GM12878 (cell line): ENCODE measurements at regions not wholly inside any gene's neighbourhood (a gene's known extent, or its start where the extent isn't known, plus 50 kb on each side); places are given as distances from the start of the nearest gene placed in this dataset.

Source experiments
- ELK1 ChIP-seq: IDR thresholded peaks from 2 replicates; pipeline ENCODE4 v1.6.1; 2012; ENCODE audit warnings: low read depth, low read length, improper control_type of control experiment
- EP300 ChIP-seq, 2 experiments: fragments of 150-350 bp in 1 of 2; IDR thresholded peaks; 2 replicates each; pipeline ENCODE4 v1.6.1; 2011 to 2012; ENCODE audit warnings: low read depth in 2 of 2, low read length in 2 of 2, borderline replicate concordance in 1 of 2, improper control_type of control experiment in 1 of 2, inconsistent platforms in 1 of 2; ENCODE audit not compliant: control insufficient read depth in 1 of 2
- POU2F2 ChIP-seq: IDR thresholded peaks from 3 replicates; pipeline ENCODE4 v1.6.1; 2011; ENCODE audit warnings: low read depth, mild to moderate bottlenecking, low read length, borderline replicate concordance
- SMC3 ChIP-seq: IDR thresholded peaks from 2 replicates; pipeline ENCODE4 v1.6.1; 2011; ENCODE audit warnings: low read length, improper control_type of control experiment, borderline replicate concordance
- ZBTB4 ChIP-seq: fragments of 450-650 bp; formaldehyde crosslinking; IDR thresholded peaks from 2 replicates; pipeline ENCODE4 v1.4.0; 2022; ENCODE audit warnings: mild to moderate bottlenecking, moderate library complexity

DNA sequence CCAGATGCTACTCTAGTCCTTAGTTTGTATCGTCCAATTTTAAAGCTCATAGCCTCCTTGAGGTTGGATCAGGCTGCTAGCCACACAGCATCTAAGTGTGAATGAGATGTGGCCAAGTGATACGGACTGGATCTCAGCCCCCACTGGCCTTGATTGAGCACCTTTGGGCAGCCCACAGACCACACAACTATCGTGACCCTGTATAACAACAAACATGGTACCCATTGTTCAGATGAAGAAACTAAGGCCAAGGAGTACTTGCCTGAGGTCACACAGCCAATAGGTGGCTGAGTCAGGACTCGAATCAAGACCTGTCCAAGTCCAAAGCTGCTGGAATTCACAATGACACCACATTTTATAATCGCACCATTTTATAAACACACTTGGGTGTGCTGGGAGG, 73.0 kb upstream of the IRX3 start:
- no peak for TF ChIP-seq POU2F2
- TF ChIP-seq ZBTB4 (CRISPR knock-in tag), result no peak
- no peak for TF ChIP-seq SMC3
- TF ChIP-seq ELK1, result no peak
- no peak for TF ChIP-seq EP300 (IDR thresholded peaks at IDR 0.05; ENCODE audit: borderline replicate concordance in 1 of 2, control insufficient read depth in 1 of 2, low read depth in 2 of 2, low read length in 2 of 2)
